ENCODE measurements at regions not wholly inside any gene's neighbourhood (a gene's known extent, or its start where the extent isn't known, plus 50 kb on each side); places are given as distances from the start of the nearest gene placed in this dataset.

DNA sequence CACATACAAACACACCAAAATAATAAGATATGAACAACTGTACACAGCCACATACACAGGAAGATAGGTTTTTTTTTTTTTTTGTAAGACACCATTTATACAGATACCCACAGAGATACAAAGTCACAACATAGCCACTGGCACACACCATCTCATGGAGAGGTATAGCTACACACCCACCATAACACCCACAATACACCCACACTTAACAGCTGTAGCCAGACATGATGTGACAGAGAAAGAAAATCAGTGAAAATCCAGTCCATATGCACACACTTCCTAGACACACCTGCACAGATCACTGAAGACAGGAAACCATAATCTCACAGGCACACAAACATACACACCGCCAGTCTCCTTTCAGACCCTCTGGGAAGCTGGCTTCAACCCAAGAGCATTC is 62.4 kb upstream of the PAX2 start:
- no peak for TF ChIP-seq RAD21 (CRISPR knock-in tag; IDR thresholded peaks at IDR 0.05)
- TF ChIP-seq, protein P1, sequence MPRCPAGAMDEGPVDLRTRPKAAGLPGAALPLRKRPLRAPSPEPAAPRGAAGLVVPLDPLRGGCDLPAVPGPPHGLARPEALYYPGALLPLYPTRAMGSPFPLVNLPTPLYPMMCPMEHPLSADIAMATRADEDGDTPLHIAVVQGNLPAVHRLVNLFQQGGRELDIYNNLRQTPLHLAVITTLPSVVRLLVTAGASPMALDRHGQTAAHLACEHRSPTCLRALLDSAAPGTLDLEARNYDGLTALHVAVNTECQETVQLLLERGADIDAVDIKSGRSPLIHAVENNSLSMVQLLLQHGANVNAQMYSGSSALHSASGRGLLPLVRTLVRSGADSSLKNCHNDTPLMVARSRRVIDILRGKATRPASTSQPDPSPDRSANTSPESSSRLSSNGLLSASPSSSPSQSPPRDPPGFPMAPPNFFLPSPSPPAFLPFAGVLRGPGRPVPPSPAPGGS (CRISPR knock-in tag; IDR thresholded peaks at IDR 0.05) = no peak
- TF ChIP-seq, protein P2, sequence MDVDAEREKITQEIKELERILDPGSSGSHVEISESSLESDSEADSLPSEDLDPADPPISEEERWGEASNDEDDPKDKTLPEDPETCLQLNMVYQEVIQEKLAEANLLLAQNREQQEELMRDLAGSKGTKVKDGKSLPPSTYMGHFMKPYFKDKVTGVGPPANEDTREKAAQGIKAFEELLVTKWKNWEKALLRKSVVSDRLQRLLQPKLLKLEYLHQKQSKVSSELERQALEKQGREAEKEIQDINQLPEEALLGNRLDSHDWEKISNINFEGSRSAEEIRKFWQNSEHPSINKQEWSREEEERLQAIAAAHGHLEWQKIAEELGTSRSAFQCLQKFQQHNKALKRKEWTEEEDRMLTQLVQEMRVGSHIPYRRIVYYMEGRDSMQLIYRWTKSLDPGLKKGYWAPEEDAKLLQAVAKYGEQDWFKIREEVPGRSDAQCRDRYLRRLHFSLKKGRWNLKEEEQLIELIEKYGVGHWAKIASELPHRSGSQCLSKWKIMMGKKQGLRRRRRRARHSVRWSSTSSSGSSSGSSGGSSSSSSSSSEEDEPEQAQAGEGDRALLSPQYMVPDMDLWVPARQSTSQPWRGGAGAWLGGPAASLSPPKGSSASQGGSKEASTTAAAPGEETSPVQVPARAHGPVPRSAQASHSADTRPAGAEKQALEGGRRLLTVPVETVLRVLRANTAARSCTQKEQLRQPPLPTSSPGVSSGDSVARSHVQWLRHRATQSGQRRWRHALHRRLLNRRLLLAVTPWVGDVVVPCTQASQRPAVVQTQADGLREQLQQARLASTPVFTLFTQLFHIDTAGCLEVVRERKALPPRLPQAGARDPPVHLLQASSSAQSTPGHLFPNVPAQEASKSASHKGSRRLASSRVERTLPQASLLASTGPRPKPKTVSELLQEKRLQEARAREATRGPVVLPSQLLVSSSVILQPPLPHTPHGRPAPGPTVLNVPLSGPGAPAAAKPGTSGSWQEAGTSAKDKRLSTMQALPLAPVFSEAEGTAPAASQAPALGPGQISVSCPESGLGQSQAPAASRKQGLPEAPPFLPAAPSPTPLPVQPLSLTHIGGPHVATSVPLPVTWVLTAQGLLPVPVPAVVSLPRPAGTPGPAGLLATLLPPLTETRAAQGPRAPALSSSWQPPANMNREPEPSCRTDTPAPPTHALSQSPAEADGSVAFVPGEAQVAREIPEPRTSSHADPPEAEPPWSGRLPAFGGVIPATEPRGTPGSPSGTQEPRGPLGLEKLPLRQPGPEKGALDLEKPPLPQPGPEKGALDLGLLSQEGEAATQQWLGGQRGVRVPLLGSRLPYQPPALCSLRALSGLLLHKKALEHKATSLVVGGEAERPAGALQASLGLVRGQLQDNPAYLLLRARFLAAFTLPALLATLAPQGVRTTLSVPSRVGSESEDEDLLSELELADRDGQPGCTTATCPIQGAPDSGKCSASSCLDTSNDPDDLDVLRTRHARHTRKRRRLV (CRISPR knock-in tag; IDR thresholded peaks at IDR 0.05) = no peak

All from HepG2 (cell line).